Epidermal melanocyte (primary cell): ENCODE measurements at regions not wholly inside any gene's neighbourhood (a gene's known extent, or its start where the extent isn't known, plus 50 kb on each side); places are given as distances from the start of the nearest gene placed in this dataset.

Source experiments
- DNase-seq: peaks from one replicate; pipeline ENCODE4 v3.0.0; 2011; ENCODE audit warnings: low spot score; ENCODE audit not compliant: insufficient read length

GRCh38 chr6:165915022-165915770 lies 252.2 kb upstream of the PDE10A start:
- no peak for DNase-seq

- DNase-seq: no peak
Measured at GRCh38 chr6:165913676-165914570, 250.9 kb upstream of the PDE10A start.

GRCh38 chr6:165910184-165910966 lies 247.3 kb upstream of the PDE10A start:
- DNase-seq: no peak

GRCh38 chr6:165906736-165907135 lies 243.7 kb upstream of the PDE10A start:
- DNase-seq: no peak

GRCh38 chr6:165905744-165906143 lies 242.7 kb upstream of the PDE10A start:
- DNase-seq: no peak

- no peak for DNase-seq
Measured at GRCh38 chr6:165900970-165901369, 237.9 kb upstream of the PDE10A start.

- DNase-seq: no peak
Measured at GRCh38 chr6:165899611-165900010, 236.6 kb upstream of the PDE10A start.

GRCh38 chr6:165895421-165896165 lies 232.6 kb upstream of the PDE10A start:
- DNase-seq: no peak

GRCh38 chr6:165894171-165894825 lies 231.3 kb upstream of the PDE10A start:
- no peak for DNase-seq

GRCh38 chr6:165893431-165893830 lies 230.4 kb upstream of the PDE10A start:
- no peak for DNase-seq

GRCh38 chr6:165891320-165891719 lies 228.3 kb upstream of the PDE10A start:
- DNase-seq: no peak

GRCh38 chr6:165890404-165890735 lies 227.3 kb upstream of the PDE10A start:
- DNase-seq: no peak

GRCh38 chr6:165889636-165890403 lies 226.8 kb upstream of the PDE10A start:
- peak; percentile 43 for DNase-seq

GRCh38 chr6:165886169-165886568 lies 223.1 kb upstream of the PDE10A start:
- no peak for DNase-seq

GRCh38 chr6:165884813-165885765 lies 222.0 kb upstream of the PDE10A start:
- DNase-seq: peak; percentile 49

GRCh38 chr6:165883851-165884640 lies 221.0 kb upstream of the PDE10A start:
- DNase-seq: no peak

GRCh38 chr6:165881806-165882205 lies 218.8 kb upstream of the PDE10A start:
- DNase-seq: no peak

- DNase-seq: no peak
Measured at GRCh38 chr6:165880686-165881085, 217.6 kb upstream of the PDE10A start.
